T47D (cell line): ENCODE measurements at regions not wholly inside any gene's neighbourhood (a gene's known extent, or its start where the extent isn't known, plus 50 kb on each side); places are given as distances from the start of the nearest gene placed in this dataset.

ENCODE experiments used
- DNase-seq, 2 experiments: peaks; one replicate each; pipeline versions ENCODE4 v3.0.0 to v3.0.0-alpha.2; 2011 to 2012; ENCODE audit warnings: low read depth in 1 of 2, low spot score in 1 of 2
- JUND ChIP-seq: IDR thresholded peaks from 2 replicates; pipeline ENCODE4 v1.6.1; 2012; ENCODE audit warnings: low read depth
- in situ Hi-C: cut with HindIII; loops from 2 replicates; pipeline ENCODE4 v1.10.0; 2016; ENCODE audit warnings: low sequenced_read_pairs, low pct_unique_long_range_greater_than_20kb

DNA sequence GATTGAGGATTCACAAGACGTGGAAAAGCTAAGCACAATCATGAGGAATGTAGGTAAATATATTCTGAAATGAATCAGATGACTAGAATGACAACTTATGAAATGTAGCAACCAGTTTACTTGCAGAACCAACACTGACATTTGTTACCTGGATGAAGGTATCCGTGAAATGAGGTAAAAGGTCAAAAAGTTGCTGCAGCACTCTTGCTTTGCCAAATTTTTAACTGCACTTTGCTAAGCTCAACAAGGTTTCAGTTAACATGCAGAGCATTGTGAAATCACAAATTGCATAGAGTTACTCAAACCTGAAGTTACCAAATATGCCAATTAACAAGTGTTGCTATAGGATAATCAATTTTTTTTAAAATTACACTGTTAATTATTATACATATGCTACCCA, 1280.1 kb downstream of the KCNT2 start:
- peak in 1 of 2 experiments; percentile 24 for DNase-seq
- TF ChIP-seq JUND: no peak
- in situ Hi-C loops: no loop called here

DNA sequence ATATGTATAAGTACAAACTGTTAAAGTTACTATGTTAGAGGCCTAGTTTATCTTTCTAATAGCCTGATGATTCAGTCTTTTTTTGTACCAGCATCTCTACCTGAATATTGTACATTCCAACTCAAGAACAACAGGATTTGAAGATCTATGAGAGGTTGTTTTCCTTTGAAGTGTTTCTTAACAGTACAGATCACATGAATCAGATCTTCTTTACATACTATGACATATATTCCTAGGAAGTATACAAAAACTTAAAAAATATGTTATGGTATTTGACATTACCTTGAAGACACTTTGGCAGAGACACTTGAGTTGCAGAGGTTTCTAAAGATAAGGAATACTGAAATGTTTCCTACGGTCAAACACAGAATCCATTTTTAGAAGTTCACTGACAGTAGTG, 1280.9 kb downstream of the KCNT2 start:
- in situ Hi-C loops: no loop called here
- no peak for TF ChIP-seq JUND
- DNase-seq: no peak

DNA sequence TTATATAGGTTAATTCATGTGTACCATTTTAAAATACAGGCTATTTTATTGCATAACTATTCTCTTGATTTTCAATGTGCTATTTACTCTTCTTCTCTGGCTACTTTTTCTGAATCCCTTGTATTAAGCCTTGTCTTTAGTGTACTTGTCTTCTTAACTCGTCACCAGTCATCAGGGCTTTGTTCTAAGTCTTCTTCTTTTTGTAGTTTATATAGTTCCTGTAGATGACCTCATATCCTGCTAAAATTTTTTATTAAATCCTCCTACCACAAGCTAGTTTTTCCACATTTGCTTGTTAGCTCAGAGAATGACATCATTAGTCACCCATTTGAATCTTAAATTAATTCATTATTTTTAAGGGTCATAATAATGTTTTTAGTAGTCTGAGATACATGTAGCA, 1281.9 kb downstream of the KCNT2 start:
- in situ Hi-C loops: no loop called here
- no peak for DNase-seq
- no peak for TF ChIP-seq JUND

DNA sequence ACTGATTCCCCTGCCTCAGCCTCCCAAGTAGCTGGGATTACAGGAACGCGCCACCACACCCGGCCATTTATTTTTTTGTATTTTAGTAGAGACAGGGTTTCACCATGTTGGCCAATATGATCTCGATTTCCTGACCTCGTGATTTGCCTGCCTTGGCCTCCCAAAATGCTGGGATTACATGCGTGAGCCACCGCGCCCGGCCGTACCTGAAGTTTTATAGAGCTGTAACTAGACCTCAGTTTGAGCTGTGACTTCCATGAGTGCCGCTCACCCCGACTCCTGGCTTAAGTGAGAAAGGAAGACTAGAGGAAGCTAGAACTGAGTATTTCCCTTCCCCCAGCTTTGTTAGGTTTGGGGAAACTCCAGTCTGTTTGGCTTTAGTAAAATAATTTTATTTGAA, 1283.1 kb downstream of the KCNT2 start:
- no peak for TF ChIP-seq JUND
- no peak for DNase-seq
- in situ Hi-C loops: no loop called here

DNA sequence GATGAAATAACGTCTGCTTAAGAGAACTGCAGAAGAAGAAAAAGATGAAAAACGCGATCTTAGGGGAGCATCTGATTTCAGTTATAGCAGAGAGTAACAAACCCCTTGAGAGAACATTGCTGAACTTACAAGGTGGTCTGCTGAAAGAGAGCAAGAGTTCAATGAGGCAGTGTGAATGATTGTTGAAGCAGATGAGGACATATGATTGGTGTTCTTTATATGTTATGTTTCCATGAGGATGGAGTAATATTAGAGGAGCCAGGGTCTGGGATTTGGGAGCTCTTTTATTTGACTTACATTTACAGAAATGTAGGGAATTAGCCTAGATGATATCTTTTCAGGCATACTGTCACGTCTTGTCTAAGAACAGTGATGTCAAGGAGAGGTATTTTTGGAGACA, 1302.0 kb downstream of the KCNT2 start:
- no peak for TF ChIP-seq JUND
- in situ Hi-C loops: no loop called here
- no peak for DNase-seq

DNA sequence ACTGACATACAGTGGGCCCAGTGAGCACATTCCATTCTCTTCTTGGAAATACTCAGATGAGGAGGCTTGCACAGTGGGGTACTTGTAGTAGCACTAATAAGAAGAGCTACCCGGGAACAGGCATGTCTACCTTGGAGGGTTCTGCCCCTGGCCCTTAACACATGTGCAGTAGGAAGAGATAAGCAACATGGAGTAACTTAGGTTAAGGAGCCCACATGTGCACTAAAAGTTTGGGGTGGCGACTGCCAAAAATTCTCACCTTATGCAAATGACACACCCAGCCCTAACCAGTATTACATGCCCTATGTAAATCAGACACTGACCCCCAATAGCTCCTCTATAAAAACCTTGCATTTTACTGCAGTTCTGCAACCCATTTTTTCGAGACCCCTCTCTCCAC, 1313.3 kb downstream of the KCNT2 start:
- DNase-seq: no peak
- in situ Hi-C loops: no loop called here
- TF ChIP-seq JUND: no peak

DNA sequence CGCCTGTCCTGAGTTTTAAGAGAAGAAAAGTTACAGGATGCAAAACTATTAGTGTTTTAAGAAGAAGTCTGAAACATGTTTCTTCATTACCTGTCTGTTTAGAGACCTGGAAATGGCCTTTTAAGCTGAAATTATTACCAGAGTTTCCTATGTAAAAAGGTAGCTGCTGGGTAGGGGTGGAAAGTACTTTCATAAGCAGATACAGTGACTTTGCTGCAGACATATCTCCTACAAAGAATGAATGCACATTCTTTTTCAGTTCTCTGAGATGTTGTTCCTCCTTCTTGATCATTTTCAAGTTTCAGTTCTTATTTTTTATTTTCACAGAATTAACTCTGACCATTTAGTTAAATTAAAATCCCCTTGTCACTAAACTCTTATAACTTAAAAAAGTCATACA, 1329.6 kb downstream of the KCNT2 start:
- no peak for TF ChIP-seq JUND
- in situ Hi-C loops: no loop called here
- no peak for DNase-seq

DNA sequence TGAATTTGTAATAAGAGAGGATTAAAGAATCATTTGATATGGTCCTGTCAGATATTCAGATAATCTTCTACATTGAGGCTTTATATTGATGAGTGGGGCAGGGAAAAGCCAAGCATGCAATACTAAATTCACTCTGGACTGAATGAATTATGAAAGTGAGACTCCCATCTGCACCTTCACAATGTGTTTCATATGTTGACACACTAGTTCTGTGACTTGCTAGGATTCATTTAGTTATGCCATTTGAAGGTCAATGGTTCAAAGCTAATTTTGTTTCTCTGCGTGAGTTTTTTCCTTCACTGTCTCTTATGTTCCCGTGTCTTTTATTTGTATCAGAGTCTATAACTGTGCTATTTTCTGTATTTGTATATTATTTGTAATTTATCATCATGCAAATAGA, 1332.5 kb downstream of the KCNT2 start:
- no peak for TF ChIP-seq JUND
- in situ Hi-C loops: no loop called here
- no peak for DNase-seq

DNA sequence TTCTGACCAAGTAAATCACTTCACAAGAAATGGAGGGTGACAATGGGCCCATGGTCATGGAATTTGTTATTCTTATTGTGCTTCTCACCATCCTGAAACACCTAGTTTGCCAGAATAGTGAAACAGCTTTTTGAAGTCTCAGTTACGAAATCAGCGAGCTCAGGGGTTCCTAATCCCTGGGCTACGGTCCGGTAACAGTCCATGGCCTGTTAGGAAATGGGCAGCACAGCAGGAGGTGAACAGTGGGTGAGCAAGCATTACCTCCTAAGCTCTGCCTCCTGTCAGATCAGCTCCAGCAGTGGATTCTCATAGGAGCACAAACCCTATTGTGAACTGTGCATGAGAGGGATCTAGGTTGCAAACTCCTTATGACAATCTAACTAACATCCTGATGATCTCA, 1356.3 kb downstream of the KCNT2 start:
- in situ Hi-C loops: no loop called here
- DNase-seq: no peak
- TF ChIP-seq JUND: no peak

DNA sequence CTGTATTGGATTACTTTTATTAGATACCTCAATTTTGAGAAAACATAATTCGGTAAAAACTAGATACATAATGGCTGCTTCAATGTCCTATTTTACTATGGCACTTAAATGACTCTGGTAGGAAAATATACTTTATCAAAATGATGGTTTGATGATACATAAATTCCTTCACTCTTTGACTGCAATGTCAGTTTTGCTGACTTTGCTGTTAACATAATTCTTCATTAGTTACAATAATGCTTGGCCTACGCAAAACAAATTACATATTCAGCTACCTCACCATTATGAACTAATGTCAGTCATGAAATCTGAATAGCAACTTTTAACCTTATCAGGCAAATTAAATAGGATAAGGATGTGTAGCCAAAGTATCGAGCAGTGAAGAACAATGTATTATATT, 1364.7 kb downstream of the KCNT2 start:
- in situ Hi-C loops: no loop called here
- no peak for DNase-seq

DNA sequence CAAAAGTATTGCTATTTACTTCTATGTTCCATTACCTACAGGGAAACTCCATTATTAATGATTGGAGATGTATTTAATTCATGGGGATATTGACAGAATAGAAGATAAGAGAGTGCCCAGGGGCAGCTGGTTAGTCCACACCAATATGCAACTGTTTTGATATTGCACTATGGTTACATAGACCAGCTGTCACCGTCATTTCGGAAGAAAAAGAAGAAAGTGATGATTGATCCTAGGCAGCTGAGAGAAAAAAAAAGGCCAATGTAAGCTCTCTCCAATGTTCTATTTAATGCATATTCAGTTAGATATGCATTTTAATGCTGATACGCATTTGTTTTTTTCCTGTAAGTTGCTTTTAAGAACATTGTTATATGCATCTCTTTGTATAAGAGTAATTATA, 1367.2 kb downstream of the KCNT2 start:
- in situ Hi-C loops: no loop called here
- TF ChIP-seq JUND: no peak
- DNase-seq: no peak

More for the DNA sequence above, 1364.7 kb downstream of the KCNT2 start:
- TF ChIP-seq JUND: no peak

DNA sequence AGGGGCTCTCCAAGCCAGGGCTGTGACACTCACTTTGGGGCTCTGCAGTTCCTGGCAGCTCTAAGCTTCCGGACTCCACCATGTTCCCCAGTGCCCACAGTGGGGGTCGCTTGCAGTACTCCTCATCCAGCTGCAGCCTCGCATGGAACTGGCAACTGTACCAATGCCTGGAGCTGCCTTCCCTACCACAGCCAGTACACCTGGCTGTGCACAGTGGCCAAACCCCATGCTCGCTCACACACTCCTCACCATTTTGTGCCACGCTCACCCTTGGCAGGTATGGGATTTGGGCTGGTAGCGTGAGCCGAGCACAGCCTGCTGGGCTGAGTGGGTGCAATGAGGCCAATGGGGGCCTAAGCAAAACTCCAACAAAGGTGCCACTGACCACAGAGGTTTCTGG, 1369.9 kb downstream of the KCNT2 start:
- in situ Hi-C loops: no loop called here
- TF ChIP-seq JUND: no peak
- no peak for DNase-seq

DNA sequence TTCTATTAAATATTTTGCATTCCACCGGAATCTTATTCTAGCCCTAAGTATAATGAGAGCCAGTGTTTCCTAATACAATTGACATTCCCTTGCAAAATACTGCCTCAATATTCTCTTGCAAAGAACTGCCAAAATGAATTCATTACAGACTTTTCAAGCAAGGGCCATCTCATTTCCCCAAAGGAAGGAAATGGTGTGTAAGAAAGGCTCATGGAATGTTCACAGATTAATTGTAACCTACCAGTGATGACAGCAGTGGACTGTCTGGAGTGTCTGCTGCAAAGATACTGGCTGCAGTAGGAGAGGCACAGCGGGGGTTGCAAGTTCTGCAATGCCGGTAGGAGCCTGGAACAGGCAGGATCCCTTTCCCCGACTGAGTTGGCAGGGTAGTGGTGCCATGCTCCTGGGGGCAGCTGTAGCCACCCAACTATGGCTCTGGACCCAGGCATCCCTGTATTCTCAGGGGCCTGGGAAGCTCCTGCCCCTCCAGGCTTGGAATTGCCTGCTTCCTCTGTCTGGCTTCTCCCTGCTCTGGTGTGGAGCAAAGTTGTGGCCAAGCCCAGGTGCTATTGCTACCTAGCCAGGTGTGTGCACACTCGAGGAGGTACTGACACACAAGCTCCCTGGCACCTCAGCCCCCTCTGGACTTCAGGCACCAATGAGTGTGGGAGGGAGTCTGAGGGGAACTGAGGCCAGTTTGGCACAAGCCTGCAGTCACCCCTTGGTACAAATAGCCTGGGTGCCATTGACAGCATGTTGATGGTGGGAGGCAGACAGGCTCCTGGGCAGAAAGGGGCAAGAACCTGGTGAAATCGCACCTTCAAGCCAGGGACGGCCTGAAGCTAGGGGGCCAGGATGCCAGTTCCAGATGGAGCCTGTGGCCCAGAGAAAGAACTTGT, 1371.0 kb downstream of the KCNT2 start:
- TF ChIP-seq JUND: no peak
- in situ Hi-C loops: no loop called here
- no peak for DNase-seq
